GM12872 (cell line): ENCODE measurements at regions not wholly inside any gene's neighbourhood (a gene's known extent, or its start where the extent isn't known, plus 50 kb on each side); places are given as distances from the start of the nearest gene placed in this dataset.

Experiments
- TF ChIP-seq, protein P1 (sequence below): IDR thresholded peaks from 3 replicates; pipeline ENCODE4 v1.5.1; 2011; ENCODE audit warnings: low read depth, mild to moderate bottlenecking, low read length, moderate library complexity; ENCODE audit not compliant: insufficient read depth

GRCh38 chr19:31664997-31665396, 315.8 kb upstream of the TSHZ3 start:
- TF ChIP-seq, protein P1, sequence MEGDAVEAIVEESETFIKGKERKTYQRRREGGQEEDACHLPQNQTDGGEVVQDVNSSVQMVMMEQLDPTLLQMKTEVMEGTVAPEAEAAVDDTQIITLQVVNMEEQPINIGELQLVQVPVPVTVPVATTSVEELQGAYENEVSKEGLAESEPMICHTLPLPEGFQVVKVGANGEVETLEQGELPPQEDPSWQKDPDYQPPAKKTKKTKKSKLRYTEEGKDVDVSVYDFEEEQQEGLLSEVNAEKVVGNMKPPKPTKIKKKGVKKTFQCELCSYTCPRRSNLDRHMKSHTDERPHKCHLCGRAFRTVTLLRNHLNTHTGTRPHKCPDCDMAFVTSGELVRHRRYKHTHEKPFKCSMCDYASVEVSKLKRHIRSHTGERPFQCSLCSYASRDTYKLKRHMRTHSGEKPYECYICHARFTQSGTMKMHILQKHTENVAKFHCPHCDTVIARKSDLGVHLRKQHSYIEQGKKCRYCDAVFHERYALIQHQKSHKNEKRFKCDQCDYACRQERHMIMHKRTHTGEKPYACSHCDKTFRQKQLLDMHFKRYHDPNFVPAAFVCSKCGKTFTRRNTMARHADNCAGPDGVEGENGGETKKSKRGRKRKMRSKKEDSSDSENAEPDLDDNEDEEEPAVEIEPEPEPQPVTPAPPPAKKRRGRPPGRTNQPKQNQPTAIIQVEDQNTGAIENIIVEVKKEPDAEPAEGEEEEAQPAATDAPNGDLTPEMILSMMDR, result no peak

DNA sequence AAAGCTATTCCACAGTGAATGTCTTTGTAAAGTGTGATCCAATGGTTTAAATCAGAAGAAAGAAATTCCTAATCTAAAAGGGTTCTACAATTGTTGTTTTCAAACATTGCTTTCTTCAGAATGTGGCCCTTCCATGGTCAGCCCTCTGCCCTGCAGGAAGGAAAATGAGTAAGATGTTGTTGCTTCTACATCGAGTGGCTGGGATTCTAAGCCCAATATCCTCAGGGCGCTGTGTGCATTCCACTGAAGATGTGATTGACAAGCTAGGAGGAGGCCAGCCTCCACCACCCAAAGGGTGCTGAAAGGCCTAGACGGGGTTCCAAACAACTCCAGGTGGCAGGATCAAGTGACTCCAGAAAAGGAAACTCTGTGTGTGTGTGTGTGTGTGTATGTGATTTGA, 316.9 kb upstream of the TSHZ3 start:
- TF ChIP-seq, protein P1, result no peak

DNA sequence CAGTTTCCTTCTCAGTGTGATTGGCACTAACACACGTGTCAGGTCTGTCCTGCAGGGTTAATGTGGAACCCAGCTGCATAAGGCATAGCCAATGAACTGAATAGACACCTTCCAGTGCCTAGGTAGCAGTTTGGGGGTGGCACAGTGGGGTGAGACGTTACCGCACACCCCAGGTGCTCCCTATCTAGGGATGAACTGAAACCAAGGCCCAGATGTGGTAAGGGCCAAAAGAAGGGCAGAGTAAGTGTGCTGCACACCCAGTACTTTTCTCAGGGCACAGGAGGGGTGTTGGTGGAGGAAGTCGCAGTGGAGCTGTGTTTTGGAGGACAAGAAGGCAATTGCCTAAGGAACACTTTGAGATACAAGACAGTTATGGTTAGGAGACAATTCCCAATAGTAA, 317.9 kb upstream of the TSHZ3 start:
- TF ChIP-seq, protein P1, result no peak

GRCh38 chr19:31668921-31669320, 319.7 kb upstream of the TSHZ3 start:
- TF ChIP-seq, protein P1, result no peak

- TF ChIP-seq, protein P1, result no peak
Observed at GRCh38 chr19:31670931-31671330, 321.7 kb upstream of the TSHZ3 start.

- TF ChIP-seq, protein P1, result no peak
Observed at GRCh38 chr19:31671411-31672035, 322.3 kb upstream of the TSHZ3 start.

GRCh38 chr19:31674503-31675192, 325.4 kb upstream of the TSHZ3 start:
- TF ChIP-seq, protein P1, result no peak
